GM18870 (cell line): ENCODE measurements at regions not wholly inside any gene's neighbourhood (a gene's known extent, or its start where the extent isn't known, plus 50 kb on each side); places are given as distances from the start of the nearest gene placed in this dataset.
"Not testable (repeated sequence)": the region's sequence is repeated elsewhere in the genome, so short reads cannot be mapped to it uniquely, and the experiment has no call there.

Source experiments
- ATAC-seq: cut with Tn5 transposase; IDR thresholded peaks from one replicate; pipeline ENCODE4 v1.9.1; 2021; ENCODE audit warnings: moderate library complexity; ENCODE audit not compliant: unreplicated experiment

GRCh38 chr6:151671195-151671594 is 136.3 kb upstream of the ESR1 start:
- no peak for ATAC-seq

- no peak for ATAC-seq
Observed at GRCh38 chr6:151674578-151674977, 132.9 kb upstream of the ESR1 start.

- peak; percentile 87 for ATAC-seq
Observed at GRCh38 chr6:151675746-151676459, 131.6 kb upstream of the ESR1 start.

GRCh38 chr6:151676460-151676945 is 131.0 kb upstream of the ESR1 start:
- ATAC-seq, result no peak

- ATAC-seq, result no peak
Observed at GRCh38 chr6:151677404-151677803, 130.1 kb upstream of the ESR1 start.

GRCh38 chr6:151679081-151679480 is 128.4 kb upstream of the ESR1 start:
- no peak for ATAC-seq

GRCh38 chr6:151679941-151680340 is 127.5 kb upstream of the ESR1 start:
- no peak for ATAC-seq

GRCh38 chr6:151680846-151681432 is 126.5 kb upstream of the ESR1 start:
- ATAC-seq, result no peak

GRCh38 chr6:151681433-151682059 is 125.9 kb upstream of the ESR1 start:
- no peak for ATAC-seq

- no peak for ATAC-seq
Observed at GRCh38 chr6:151682251-151682650, 125.2 kb upstream of the ESR1 start.

- no peak for ATAC-seq
Observed at GRCh38 chr6:151682922-151683321, 124.6 kb upstream of the ESR1 start.

- no peak for ATAC-seq
Observed at GRCh38 chr6:151683381-151683780, 124.1 kb upstream of the ESR1 start.

GRCh38 chr6:151689499-151690201 is 117.8 kb upstream of the ESR1 start:
- no peak for ATAC-seq

- no peak for ATAC-seq
Observed at GRCh38 chr6:151690303-151690702, 117.2 kb upstream of the ESR1 start.

- peak; percentile 99 for ATAC-seq
Observed at GRCh38 chr6:151690768-151691562, 116.5 kb upstream of the ESR1 start.

GRCh38 chr6:151692216-151692615 is 115.3 kb upstream of the ESR1 start:
- no peak for ATAC-seq

- no peak for ATAC-seq
Observed at GRCh38 chr6:151693366-151693765, 114.1 kb upstream of the ESR1 start.

GRCh38 chr6:151695156-151695555 is 112.3 kb upstream of the ESR1 start:
- ATAC-seq, result no peak

- ATAC-seq, result not testable (repeated sequence)
Observed at GRCh38 chr6:151696302-151696701, 111.2 kb upstream of the ESR1 start.

GRCh38 chr6:151698931-151699700 is 108.4 kb upstream of the ESR1 start:
- no peak for ATAC-seq
